ENCODE measurements at regions not wholly inside any gene's neighbourhood (a gene's known extent, or its start where the extent isn't known, plus 50 kb on each side); places are given as distances from the start of the nearest gene placed in this dataset.
A peak's percentile ranks its signal among the peaks of the same experiment; 100 is the strongest.
"Not testable (repeated sequence)": the region's sequence is repeated elsewhere in the genome, so short reads cannot be mapped to it uniquely, and the experiment has no call there.

- TF ChIP-seq, protein P1, sequence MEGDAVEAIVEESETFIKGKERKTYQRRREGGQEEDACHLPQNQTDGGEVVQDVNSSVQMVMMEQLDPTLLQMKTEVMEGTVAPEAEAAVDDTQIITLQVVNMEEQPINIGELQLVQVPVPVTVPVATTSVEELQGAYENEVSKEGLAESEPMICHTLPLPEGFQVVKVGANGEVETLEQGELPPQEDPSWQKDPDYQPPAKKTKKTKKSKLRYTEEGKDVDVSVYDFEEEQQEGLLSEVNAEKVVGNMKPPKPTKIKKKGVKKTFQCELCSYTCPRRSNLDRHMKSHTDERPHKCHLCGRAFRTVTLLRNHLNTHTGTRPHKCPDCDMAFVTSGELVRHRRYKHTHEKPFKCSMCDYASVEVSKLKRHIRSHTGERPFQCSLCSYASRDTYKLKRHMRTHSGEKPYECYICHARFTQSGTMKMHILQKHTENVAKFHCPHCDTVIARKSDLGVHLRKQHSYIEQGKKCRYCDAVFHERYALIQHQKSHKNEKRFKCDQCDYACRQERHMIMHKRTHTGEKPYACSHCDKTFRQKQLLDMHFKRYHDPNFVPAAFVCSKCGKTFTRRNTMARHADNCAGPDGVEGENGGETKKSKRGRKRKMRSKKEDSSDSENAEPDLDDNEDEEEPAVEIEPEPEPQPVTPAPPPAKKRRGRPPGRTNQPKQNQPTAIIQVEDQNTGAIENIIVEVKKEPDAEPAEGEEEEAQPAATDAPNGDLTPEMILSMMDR (IDR thresholded peaks at IDR 0.05) = peak; percentile 35
- TF ChIP-seq ZFX (IDR thresholded peaks at IDR 0.05; ENCODE audit: borderline replicate concordance) = not testable (repeated sequence)
Observed at GRCh38 chr15:20785151-20785936, 80.8 kb downstream of the POTEB2 start.

Data from 22Rv1 (cell line).